ENCODE measurements at regions not wholly inside any gene's neighbourhood (a gene's known extent, or its start where the extent isn't known, plus 50 kb on each side); places are given as distances from the start of the nearest gene placed in this dataset.

GRCh38 chr5:174326372-174326771 is 280.9 kb downstream of the NSG2 start:
- H3K27me3 ChIP-seq (replicated peaks; ENCODE audit: insufficient read depth): no peaks in the 10 kb centered on the region; the same call in 1 of the 2 replicates
- no peaks in the 10 kb centered on the region for H4K20me1 ChIP-seq (ENCODE audit: insufficient read depth)
- DNase-seq: no peak
- in situ Hi-C loops (cut with MboI): no loop called here
- no peak for TF ChIP-seq EZH2 (IDR thresholded peaks at IDR 0.05; ENCODE audit: insufficient read depth, poor library complexity, severe bottlenecking)
- no peak for TF ChIP-seq EZH2phosphoT487 (IDR thresholded peaks at IDR 0.05; ENCODE audit: insufficient read depth, low read depth)
- H3K9me3 ChIP-seq (ENCODE audit: low read depth): no peaks in the 10 kb centered on the region
- no peak overlapping the region for H3K4me3 ChIP-seq
- WGBS, 2 experiments (ENCODE audit: low coverage in 1 of 2, low lambda C conversion rate in 2 of 2, missing lambda C conversion rate in 2 of 2): 34 to 36% methylated on average over 3 of the region's 3 CpGs
- no peaks in the 10 kb centered on the region for H3F3A ChIP-seq (ENCODE audit: insufficient read depth)
- H3K36me3 ChIP-seq (ENCODE audit: low read depth): no peaks in the 10 kb centered on the region
- no peak overlapping the region for H2AFZ ChIP-seq
- H3K4me1 ChIP-seq (ENCODE audit: insufficient read depth): no peaks in the 10 kb centered on the region
- H3K4me2 ChIP-seq (ENCODE audit: unreplicated experiment): no peak overlapping the region
- no peak overlapping the region for H3K27ac ChIP-seq
- no peak overlapping the region for H3K9ac ChIP-seq
- H3K9me2 ChIP-seq (ENCODE audit: insufficient read depth): no peaks in the 10 kb centered on the region
- no peaks in the 10 kb centered on the region for H3K79me2 ChIP-seq (ENCODE audit: insufficient read depth)

GRCh38 chr5:174327317-174327864 is 281.9 kb downstream of the NSG2 start:
- Histone ChIP-seq H3K79me2 (ENCODE audit: insufficient read depth) (no peaks in the 10 kb centered on the region), H3F3A (ENCODE audit: insufficient read depth) (no peaks in the 10 kb centered on the region), H3K4me3 (no peak overlapping the region), H3K27ac (no peak overlapping the region), H3K36me3 (ENCODE audit: low read depth) (no peaks in the 10 kb centered on the region), H3K27me3 (replicated peaks; ENCODE audit: insufficient read depth) (no peaks in the 10 kb centered on the region; the same call in 1 of the 2 replicates), H2AFZ (no peak overlapping the region), H3K9ac (no peak overlapping the region), H3K4me1 (ENCODE audit: insufficient read depth) (no peaks in the 10 kb centered on the region), H4K20me1 (ENCODE audit: insufficient read depth) (no peaks in the 10 kb centered on the region), H3K4me2 (ENCODE audit: unreplicated experiment) (no peak overlapping the region), H3K9me3 (ENCODE audit: low read depth) (no peaks in the 10 kb centered on the region), H3K9me2 (ENCODE audit: insufficient read depth) (no peaks in the 10 kb centered on the region)
- in situ Hi-C loops (cut with MboI): no loop called here
- TF ChIP-seq EZH2phosphoT487 (IDR thresholded peaks at IDR 0.05; ENCODE audit: insufficient read depth, low read depth): no peak
- peak; percentile 80 for DNase-seq
- WGBS, 2 experiments (ENCODE audit: low coverage in 1 of 2, low lambda C conversion rate in 2 of 2, missing lambda C conversion rate in 2 of 2): 17% methylated on average over 10 of the region's 10 CpGs

- WGBS, 2 experiments (ENCODE audit: low coverage in 1 of 2, low lambda C conversion rate in 2 of 2, missing lambda C conversion rate in 2 of 2): 59% methylated on average over 9 of the region's 9 CpGs
- Histone ChIP-seq H3K9ac (no peak overlapping the region), H3K36me3 (ENCODE audit: low read depth) (no peaks in the 10 kb centered on the region), H3K4me2 (ENCODE audit: unreplicated experiment) (no peak overlapping the region), H3K27ac (no peak overlapping the region), H4K20me1 (ENCODE audit: insufficient read depth) (no peaks in the 10 kb centered on the region), H3F3A (ENCODE audit: insufficient read depth) (no peaks in the 10 kb centered on the region), H3K27me3 (replicated peaks; ENCODE audit: insufficient read depth) (no peaks in the 10 kb centered on the region; the same call in 1 of the 2 replicates), H3K9me2 (ENCODE audit: insufficient read depth) (no peaks in the 10 kb centered on the region), H3K9me3 (ENCODE audit: low read depth) (no peaks in the 10 kb centered on the region), H3K4me1 (ENCODE audit: insufficient read depth) (no peaks in the 10 kb centered on the region), H3K79me2 (ENCODE audit: insufficient read depth) (no peaks in the 10 kb centered on the region), H3K4me3 (no peak overlapping the region), H2AFZ (no peak overlapping the region)
- TF ChIP-seq EZH2phosphoT487 (IDR thresholded peaks at IDR 0.05; ENCODE audit: insufficient read depth, low read depth) (no peak), EZH2 (IDR thresholded peaks at IDR 0.05; ENCODE audit: insufficient read depth, poor library complexity, severe bottlenecking) (no peak)
- DNase-seq: no peak
- in situ Hi-C loops (cut with MboI): no loop called here
These were observed 282.4 kb downstream of the NSG2 start for GRCh38 chr5:174327896-174328295.

GRCh38 chr5:174328631-174329299 is 283.3 kb downstream of the NSG2 start:
- no peak overlapping the region for H3K9ac ChIP-seq
- no peaks in the 10 kb centered on the region for H4K20me1 ChIP-seq (ENCODE audit: insufficient read depth)
- H3K4me3 ChIP-seq: no peak overlapping the region
- H3F3A ChIP-seq (ENCODE audit: insufficient read depth): no peaks in the 10 kb centered on the region
- 39 to 42% methylated on average over 13 of the region's 13 CpGs for WGBS, 2 experiments (ENCODE audit: low coverage in 1 of 2, low lambda C conversion rate in 2 of 2, missing lambda C conversion rate in 2 of 2)
- 0 out of 2 replicates have a peak overlapping the region, but pooled peaks have one; percentile 29 for H2AFZ ChIP-seq
- H3K27ac ChIP-seq: no peak overlapping the region
- H3K4me1 ChIP-seq (ENCODE audit: insufficient read depth): no peaks in the 10 kb centered on the region
- no peaks in the 10 kb centered on the region for H3K79me2 ChIP-seq (ENCODE audit: insufficient read depth)
- H3K9me2 ChIP-seq (ENCODE audit: insufficient read depth): no peaks in the 10 kb centered on the region
- TF ChIP-seq EZH2 (IDR thresholded peaks at IDR 0.05; ENCODE audit: insufficient read depth, poor library complexity, severe bottlenecking): no peak
- TF ChIP-seq EZH2phosphoT487 (IDR thresholded peaks at IDR 0.05; ENCODE audit: insufficient read depth, low read depth): no peak
- no peaks in the 10 kb centered on the region for H3K36me3 ChIP-seq (ENCODE audit: low read depth)
- H3K27me3 ChIP-seq (replicated peaks; ENCODE audit: insufficient read depth): no peaks in the 10 kb centered on the region; the same call in 1 of the 2 replicates
- in situ Hi-C loops (cut with MboI): no loop called here
- H3K9me3 ChIP-seq (ENCODE audit: low read depth): no peaks in the 10 kb centered on the region
- H3K4me2 ChIP-seq (ENCODE audit: unreplicated experiment): no peak overlapping the region
- DNase-seq: no peak
